Immature natural killer cell (primary cell): ENCODE measurements at regions not wholly inside any gene's neighbourhood (a gene's known extent, or its start where the extent isn't known, plus 50 kb on each side); places are given as distances from the start of the nearest gene placed in this dataset.

ENCODE experiments used
- DNase-seq, 3 donors: peaks; one replicate each; pipeline ENCODE4 v3.0.0; 2022; ENCODE audit warnings: mixed read lengths in 1 of 3
- H3K27ac Mint-ChIP-seq, 6 donors: one replicate each; pipeline ENCODE4 v1.8.0; 2020; ENCODE audit warnings: mixed read lengths in 6 of 6, mild to moderate bottlenecking in 5 of 6, inconsistent platforms in 4 of 6, moderate library complexity in 3 of 6
- H3K27me3 Mint-ChIP-seq, 3 donors: one replicate each; pipeline ENCODE4 v1.8.0; 2020 to 2021; ENCODE audit warnings: low read depth in 3 of 3, mild to moderate bottlenecking in 3 of 3, mixed read lengths in 3 of 3, moderate library complexity in 3 of 3, inconsistent platforms in 1 of 3
- H3K36me3 Mint-ChIP-seq, 3 donors: one replicate each; pipeline ENCODE4 v1.8.0; 2020; ENCODE audit warnings: mixed read lengths in 3 of 3, inconsistent platforms in 2 of 3, mild to moderate bottlenecking in 2 of 3
- H3K4me1 Mint-ChIP-seq, 2 donors: one replicate each; pipeline ENCODE4 v1.8.0; 2020; ENCODE audit warnings: inconsistent platforms in 2 of 2, mild to moderate bottlenecking in 2 of 2, mixed read lengths in 2 of 2, moderate library complexity in 1 of 2
- H3K4me3 Mint-ChIP-seq, 5 donors: one replicate each; pipeline ENCODE4 v1.8.0; 2020; ENCODE audit warnings: mild to moderate bottlenecking in 5 of 5, mixed read lengths in 5 of 5, inconsistent platforms in 3 of 5, moderate library complexity in 3 of 5
- H3K9me3 Mint-ChIP-seq, 6 donors: one replicate each; pipeline ENCODE4 v1.8.0; 2020; ENCODE audit warnings: mild to moderate bottlenecking in 6 of 6, mixed read lengths in 6 of 6, inconsistent platforms in 4 of 6, moderate library complexity in 3 of 6

- Mint-ChIP-seq H3K9me3 (peaks cover 5 to 43% (median 11%) of the 10 kb centered on the region in 6 donors), H3K36me3 (no peaks in the 10 kb centered on the region), H3K27ac (no peak overlapping the region), H3K27me3 (no peaks in the 10 kb centered on the region), H3K4me3 (no peak overlapping the region), H3K4me1 (no peaks in the 10 kb centered on the region)
- DNase-seq, result no peak
Measured at GRCh38 chr14:44142006-44142405, 365.1 kb downstream of the FSCB start.

DNA sequence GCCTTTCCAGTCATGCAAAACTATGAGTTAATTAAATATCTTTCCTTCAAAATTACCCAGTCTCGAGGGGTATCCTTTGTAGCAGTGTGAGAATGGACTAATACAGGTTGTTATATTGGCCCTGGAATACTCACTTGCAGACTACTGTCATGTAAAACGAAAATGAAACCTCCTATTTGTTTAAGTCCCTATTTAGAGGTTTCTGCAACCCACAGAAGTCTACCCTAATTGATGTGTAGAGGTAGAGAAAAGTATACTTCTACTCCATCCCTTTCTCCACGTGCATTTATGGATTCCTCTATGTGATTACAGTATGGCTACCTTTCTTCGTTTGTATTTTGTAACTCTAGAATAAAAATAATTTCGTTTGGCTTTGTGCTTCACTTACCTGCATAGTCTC is 371.1 kb downstream of the FSCB start:
- DNase-seq, result no peak
- Mint-ChIP-seq H3K4me1 (no peaks in the 10 kb centered on the region), H3K9me3 (peaks cover 0 to 42% (median 8%) of the 10 kb centered on the region in 6 donors), H3K27ac (no peak overlapping the region), H3K4me3 (no peak overlapping the region), H3K27me3 (peaks cover 0 to 3% (median 0%) of the 10 kb centered on the region in 3 donors), H3K36me3 (no peaks in the 10 kb centered on the region)

DNA sequence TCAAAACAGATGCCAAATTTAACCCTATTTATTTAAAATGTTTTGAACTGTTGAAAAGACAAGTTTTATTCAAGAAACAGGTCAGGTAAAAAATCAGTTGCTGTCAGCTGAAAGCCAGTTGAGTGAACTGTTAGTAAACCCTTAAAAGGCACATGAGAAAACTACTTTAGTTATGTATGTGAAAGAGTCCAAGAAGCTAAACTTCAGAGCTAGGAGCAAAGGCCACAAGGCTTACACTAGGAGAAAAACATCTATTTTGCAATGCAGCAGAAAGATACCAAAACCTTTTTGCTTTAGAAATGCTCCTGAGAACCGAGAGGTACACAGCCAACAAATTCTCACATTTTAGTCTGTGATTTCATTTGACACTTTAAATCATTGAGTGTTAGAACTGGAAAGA is 375.2 kb downstream of the FSCB start:
- Mint-ChIP-seq H3K9me3 (peaks cover 2 to 35% (median 8%) of the 10 kb centered on the region in 6 donors), H3K4me1 (no peaks in the 10 kb centered on the region), H3K4me3 (no peak overlapping the region), H3K36me3 (no peaks in the 10 kb centered on the region), H3K27ac (no peak overlapping the region), H3K27me3 (peaks cover 0 to 3% (median 0%) of the 10 kb centered on the region in 3 donors)
- no peak for DNase-seq

DNA sequence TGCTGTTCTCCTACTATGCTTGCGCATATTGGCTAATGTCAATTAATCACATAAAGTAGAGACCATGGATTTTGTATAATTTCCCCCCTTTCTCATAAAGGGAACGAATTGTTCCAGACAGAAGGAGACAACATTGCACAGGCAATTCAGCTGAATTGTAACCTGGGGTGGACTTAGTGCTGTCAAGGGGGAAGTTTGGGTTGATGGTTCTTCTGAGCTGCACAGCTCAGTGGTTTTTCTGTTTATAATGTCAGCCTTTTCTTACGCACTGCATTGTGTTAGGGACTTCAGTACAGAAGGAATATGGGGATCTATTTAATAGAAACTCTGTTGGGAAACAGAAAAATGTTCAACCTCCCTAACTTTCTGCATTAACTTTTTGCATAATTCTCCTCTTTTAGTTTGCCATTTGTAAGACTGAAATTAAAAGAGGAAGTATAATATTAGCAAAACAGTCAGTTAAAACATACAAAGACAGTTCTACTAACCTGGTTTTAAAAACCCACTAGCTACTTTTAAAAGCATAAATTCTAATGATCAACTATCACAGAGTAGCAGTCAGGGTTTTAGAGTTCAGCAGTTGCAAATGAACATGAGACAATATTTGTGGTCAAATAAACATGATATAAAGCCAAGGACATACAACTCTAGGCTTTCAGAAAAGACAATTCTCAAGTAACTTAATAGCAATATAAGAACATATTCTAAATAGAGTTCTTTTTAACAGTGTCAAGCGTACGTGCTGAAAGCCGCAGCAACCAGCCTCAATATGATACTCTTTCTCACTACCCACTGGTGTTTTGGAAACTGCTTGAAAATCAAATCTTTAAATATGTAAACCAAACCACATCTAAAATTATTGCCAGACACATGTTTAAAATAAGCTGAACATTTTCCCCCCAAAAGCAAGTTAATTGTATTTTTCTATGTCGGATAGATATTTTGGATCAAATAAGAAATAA is 393.0 kb downstream of the FSCB start:
- Mint-ChIP-seq H3K27me3 (peaks cover 0 to 3% (median 2%) of the 10 kb centered on the region in 3 donors), H3K9me3 (peaks cover 4 to 63% (median 20%) of the 10 kb centered on the region in 6 donors), H3K36me3 (no peaks in the 10 kb centered on the region), H3K27ac (no peak overlapping the region), H3K4me3 (no peak overlapping the region), H3K4me1 (no peaks in the 10 kb centered on the region)
- no peak for DNase-seq

DNA sequence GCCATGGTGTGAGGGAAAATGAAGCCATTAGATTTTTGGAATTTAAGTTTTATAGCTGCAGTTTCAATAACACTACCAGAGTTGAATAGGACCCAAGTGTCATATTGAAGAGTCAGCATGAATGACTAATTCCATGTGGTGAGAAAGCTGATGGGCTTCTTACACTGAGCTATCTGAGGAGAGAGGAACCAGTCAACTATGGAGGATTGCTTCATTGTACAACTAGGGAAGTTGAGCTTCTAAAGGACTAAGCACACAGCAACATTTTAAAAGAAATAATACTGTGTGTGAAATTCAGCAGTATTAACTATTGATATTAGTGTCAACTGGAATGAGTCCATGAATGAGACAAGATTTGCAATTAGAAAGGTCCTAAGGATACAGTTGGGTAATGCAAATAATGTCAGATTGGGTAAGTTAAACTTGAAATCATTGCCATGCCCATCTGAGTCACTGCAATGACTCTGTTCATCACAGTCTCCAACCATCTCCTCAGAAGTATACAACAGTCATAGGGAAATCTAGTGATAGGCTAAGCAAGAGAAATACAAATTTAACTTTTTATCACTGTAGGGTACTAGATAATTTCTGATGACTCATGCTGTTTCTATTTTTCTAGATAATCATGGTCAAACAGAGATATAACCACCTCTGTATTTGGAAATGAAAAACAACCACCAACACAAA is 394.2 kb downstream of the FSCB start:
- Mint-ChIP-seq H3K4me1 (no peaks in the 10 kb centered on the region), H3K27ac (no peak overlapping the region), H3K36me3 (no peaks in the 10 kb centered on the region), H3K9me3 (peaks cover 2 to 54% (median 21%) of the 10 kb centered on the region in 6 donors), H3K27me3 (peaks cover 0 to 3% (median 2%) of the 10 kb centered on the region in 3 donors), H3K4me3 (no peak overlapping the region)
- no peak for DNase-seq

GRCh38 chr14:44109036-44109435 is 398.0 kb downstream of the FSCB start:
- DNase-seq, result no peak
- Mint-ChIP-seq H3K27me3 (peaks cover 0 to 3% (median 0%) of the 10 kb centered on the region in 3 donors), H3K9me3 (peaks cover 0 to 44% (median 16%) of the 10 kb centered on the region in 6 donors), H3K27ac (no peak overlapping the region), H3K4me3 (no peak overlapping the region), H3K4me1 (no peaks in the 10 kb centered on the region), H3K36me3 (no peaks in the 10 kb centered on the region)

- no peaks in the 10 kb centered on the region for H3K4me1 Mint-ChIP-seq
- H3K36me3 Mint-ChIP-seq, result no peaks in the 10 kb centered on the region
- no peak overlapping the region for H3K4me3 Mint-ChIP-seq
- H3K27ac Mint-ChIP-seq, result no peak overlapping the region
- DNase-seq, result no peak
- peaks cover 0 to 44% (median 17%) of the 10 kb centered on the region in 6 donors for H3K9me3 Mint-ChIP-seq
- H3K27me3 Mint-ChIP-seq, result peaks cover 0 to 3% (median 0%) of the 10 kb centered on the region in 3 donors
Measured at GRCh38 chr14:44108601-44109000, 398.5 kb downstream of the FSCB start.

- no peak for DNase-seq
- Mint-ChIP-seq H3K4me3 (no peak overlapping the region), H3K27ac (no peak overlapping the region), H3K9me3 (peaks cover 0 to 44% (median 17%) of the 10 kb centered on the region in 6 donors), H3K4me1 (no peaks in the 10 kb centered on the region), H3K27me3 (peaks cover 0 to 2% (median 0%) of the 10 kb centered on the region in 3 donors), H3K36me3 (no peaks in the 10 kb centered on the region)
Measured at GRCh38 chr14:44107156-44107555, 399.9 kb downstream of the FSCB start.

DNA sequence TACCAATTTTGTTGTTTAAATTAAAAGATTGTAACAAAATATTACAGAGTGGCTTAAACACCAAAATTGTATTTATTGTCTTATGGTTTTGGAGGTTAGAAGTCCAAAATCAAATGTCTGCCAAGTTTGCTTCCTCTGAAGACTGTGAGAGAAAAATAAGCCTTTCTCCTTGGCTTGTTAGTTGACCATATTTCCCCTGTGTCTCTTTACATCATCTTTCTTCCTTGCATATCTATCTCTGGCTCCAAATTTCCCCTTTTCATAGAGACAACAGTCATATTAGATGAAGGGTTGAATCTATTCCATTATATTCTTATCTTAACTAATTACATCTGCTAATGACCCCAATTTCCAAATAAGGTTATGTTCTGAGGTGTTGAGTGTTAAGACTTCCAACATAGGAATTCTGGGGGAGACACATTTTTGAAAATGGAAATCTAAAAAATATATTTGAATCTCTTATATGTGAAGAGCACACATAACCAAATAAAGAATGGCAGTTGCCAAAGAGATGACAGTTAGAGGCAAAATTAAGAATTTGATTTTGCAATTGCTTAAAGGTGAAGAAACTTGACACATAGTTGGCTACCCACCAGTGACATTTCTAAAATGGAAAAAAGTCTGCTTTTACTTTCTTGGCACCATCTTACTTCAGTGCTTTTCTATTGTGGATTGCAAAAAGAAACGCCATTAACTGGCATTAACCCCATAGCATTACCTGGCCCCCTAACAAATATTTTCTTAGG is 407.2 kb downstream of the FSCB start:
- DNase-seq, result no peak
- H3K9me3 Mint-ChIP-seq, result peaks cover 11 to 51% (median 29%) of the 10 kb centered on the region in 6 donors
- H3K4me1 Mint-ChIP-seq, result no peaks in the 10 kb centered on the region
- H3K4me3 Mint-ChIP-seq, result no peak overlapping the region
- H3K36me3 Mint-ChIP-seq, result peaks cover 0 to 6% (median 0%) of the 10 kb centered on the region in 3 donors
- no peaks in the 10 kb centered on the region for H3K27me3 Mint-ChIP-seq
- no peak overlapping the region for H3K27ac Mint-ChIP-seq

- H3K4me1 Mint-ChIP-seq, result no peaks in the 10 kb centered on the region
- no peak overlapping the region for H3K27ac Mint-ChIP-seq
- no peak overlapping the region for H3K4me3 Mint-ChIP-seq
- peaks cover 0 to 2% (median 0%) of the 10 kb centered on the region in 3 donors for H3K27me3 Mint-ChIP-seq
- no peak for DNase-seq
- H3K36me3 Mint-ChIP-seq, result no peaks in the 10 kb centered on the region
- peaks cover 8 to 56% (median 28%) of the 10 kb centered on the region in 6 donors for H3K9me3 Mint-ChIP-seq
Measured at GRCh38 chr14:44081146-44081545, 425.9 kb downstream of the FSCB start.

DNA sequence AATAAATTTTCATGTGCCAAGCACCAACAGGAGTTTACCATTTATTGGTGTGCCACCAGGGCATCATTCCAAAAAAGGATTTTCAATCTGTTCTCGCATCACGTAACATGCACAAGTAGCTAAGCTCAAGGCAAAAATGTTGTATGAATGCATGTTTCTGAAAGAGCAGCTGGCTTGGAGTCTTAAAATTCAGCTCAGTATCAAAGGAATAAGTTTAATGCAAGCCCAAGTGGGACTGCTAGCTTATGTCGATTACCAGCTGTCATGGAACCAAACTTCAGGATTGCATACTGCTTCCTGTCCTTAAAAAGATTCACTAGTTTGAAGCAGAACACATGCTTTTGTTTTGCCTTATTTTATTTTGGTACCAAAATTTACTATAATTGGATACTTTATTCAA is 437.0 kb downstream of the FSCB start:
- H3K27ac Mint-ChIP-seq, result no peak overlapping the region
- H3K27me3 Mint-ChIP-seq, result no peaks in the 10 kb centered on the region
- no peak overlapping the region for H3K4me3 Mint-ChIP-seq
- peaks cover 0 to 40% (median 14%) of the 10 kb centered on the region in 6 donors for H3K9me3 Mint-ChIP-seq
- no peak for DNase-seq
- H3K4me1 Mint-ChIP-seq, result no peaks in the 10 kb centered on the region
- H3K36me3 Mint-ChIP-seq, result no peaks in the 10 kb centered on the region

DNA sequence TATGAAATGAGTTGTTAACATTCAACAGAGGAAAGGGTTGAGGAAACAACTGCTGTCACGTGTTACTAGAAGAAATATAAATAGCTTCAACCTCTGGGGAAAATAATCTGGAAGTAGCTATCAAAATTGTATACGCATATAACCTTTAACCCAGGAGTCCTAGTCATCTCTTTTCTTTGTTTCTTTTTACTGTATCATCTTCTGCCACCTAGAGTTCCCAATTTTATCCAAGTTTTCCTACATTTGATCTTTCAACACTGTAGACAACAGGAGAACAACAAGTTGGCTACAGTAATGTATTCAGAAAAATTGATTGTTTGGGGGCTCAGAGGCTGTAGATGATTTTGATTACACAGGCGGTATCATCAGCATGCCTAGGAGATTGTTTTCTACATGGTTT is 453.7 kb downstream of the FSCB start:
- no peak for DNase-seq
- H3K4me1 Mint-ChIP-seq, result no peaks in the 10 kb centered on the region
- H3K4me3 Mint-ChIP-seq, result no peak overlapping the region
- peaks cover 3 to 47% (median 26%) of the 10 kb centered on the region in 6 donors for H3K9me3 Mint-ChIP-seq
- H3K27ac Mint-ChIP-seq, result no peak overlapping the region
- H3K36me3 Mint-ChIP-seq, result no peaks in the 10 kb centered on the region
- H3K27me3 Mint-ChIP-seq, result no peaks in the 10 kb centered on the region

DNA sequence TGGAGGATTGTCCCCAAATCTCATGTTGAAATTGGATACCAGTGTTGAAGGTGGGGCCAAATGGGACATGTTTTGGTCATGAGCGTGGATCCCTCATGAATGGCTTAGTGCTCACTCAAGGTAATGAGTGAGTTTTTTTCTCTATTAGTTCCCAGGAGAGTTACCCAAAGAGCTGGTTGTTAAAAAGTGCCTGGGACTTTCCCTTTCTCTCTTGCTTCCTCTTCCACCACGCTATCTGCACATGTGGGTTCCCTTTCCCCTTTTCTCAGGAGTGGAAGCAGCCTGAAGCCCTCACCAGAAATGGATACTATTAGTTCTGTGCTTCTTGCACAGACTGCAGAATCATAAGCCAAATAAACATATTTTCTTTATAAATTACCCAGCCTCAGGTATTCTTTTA is 465.4 kb downstream of the FSCB start:
- peaks cover 0 to 3% (median 0%) of the 10 kb centered on the region in 3 donors for H3K36me3 Mint-ChIP-seq
- H3K27me3 Mint-ChIP-seq, result no peaks in the 10 kb centered on the region
- peaks cover 14 to 75% (median 27%) of the 10 kb centered on the region in 6 donors for H3K9me3 Mint-ChIP-seq

More for the DNA sequence above, 465.4 kb downstream of the FSCB start:
- H3K27ac Mint-ChIP-seq, result no peak overlapping the region
- no peak overlapping the region for H3K4me3 Mint-ChIP-seq
- no peak for DNase-seq
- H3K4me1 Mint-ChIP-seq, result no peaks in the 10 kb centered on the region
